ENCODE measurements at regions not wholly inside any gene's neighbourhood (a gene's known extent, or its start where the extent isn't known, plus 50 kb on each side); places are given as distances from the start of the nearest gene placed in this dataset.

GRCh38 chr4:27577951-27578350 is 717.3 kb downstream of the STIM2 start:
- no peak overlapping the region for H3K4me3 ChIP-seq (ENCODE audit: low read depth in 1 of 2, low read length in 2 of 2)
- H3K27me3 ChIP-seq (ENCODE audit: control insufficient read depth in 1 of 2, insufficient read depth in 2 of 2, low read length in 2 of 2) = no peaks in the 10 kb centered on the region
- no peak overlapping the region for H3K27ac ChIP-seq (ENCODE audit: low read depth, low read length)
- no peak overlapping the region for H3K9ac ChIP-seq (ENCODE audit: low read depth in 1 of 2, low read length in 2 of 2)
- no peaks in the 10 kb centered on the region for H3K36me3 ChIP-seq (ENCODE audit: control insufficient read depth in 1 of 2, insufficient read depth in 2 of 2, low read length in 2 of 2)
- no peaks in the 10 kb centered on the region for H3K9me3 ChIP-seq (ENCODE audit: control insufficient read depth in 1 of 2, low read length in 2 of 2)
- no peaks in the 10 kb centered on the region for H3K4me1 ChIP-seq (ENCODE audit: control insufficient read depth in 1 of 2, insufficient read depth in 2 of 2, low read length in 2 of 2)

GRCh38 chr4:27592738-27593137 is 732.1 kb downstream of the STIM2 start:
- Histone ChIP-seq H3K9ac (ENCODE audit: low read depth in 1 of 2, low read length in 2 of 2) (no peak overlapping the region), H3K4me3 (ENCODE audit: low read depth in 1 of 2, low read length in 2 of 2) (no peak overlapping the region), H3K4me1 (ENCODE audit: control insufficient read depth in 1 of 2, insufficient read depth in 2 of 2, low read length in 2 of 2) (peaks cover 0 to 7% of the 10 kb centered on the region in 2 donors), H3K36me3 (ENCODE audit: control insufficient read depth in 1 of 2, insufficient read depth in 2 of 2, low read length in 2 of 2) (no peaks in the 10 kb centered on the region), H3K27me3 (ENCODE audit: control insufficient read depth in 1 of 2, insufficient read depth in 2 of 2, low read length in 2 of 2) (no peaks in the 10 kb centered on the region), H3K27ac (ENCODE audit: low read depth, low read length) (no peak overlapping the region), H3K9me3 (ENCODE audit: control insufficient read depth in 1 of 2, low read length in 2 of 2) (no peaks in the 10 kb centered on the region)

GRCh38 chr4:27594922-27595321 is 734.3 kb downstream of the STIM2 start:
- peaks cover 0 to 7% of the 10 kb centered on the region in 2 donors for H3K4me1 ChIP-seq (ENCODE audit: control insufficient read depth in 1 of 2, insufficient read depth in 2 of 2, low read length in 2 of 2)
- no peak overlapping the region for H3K4me3 ChIP-seq (ENCODE audit: low read depth in 1 of 2, low read length in 2 of 2)
- no peak overlapping the region for H3K27ac ChIP-seq (ENCODE audit: low read depth, low read length)
- H3K27me3 ChIP-seq (ENCODE audit: control insufficient read depth in 1 of 2, insufficient read depth in 2 of 2, low read length in 2 of 2) = no peaks in the 10 kb centered on the region
- no peaks in the 10 kb centered on the region for H3K9me3 ChIP-seq (ENCODE audit: control insufficient read depth in 1 of 2, low read length in 2 of 2)
- no peak overlapping the region for H3K9ac ChIP-seq (ENCODE audit: low read depth in 1 of 2, low read length in 2 of 2)
- H3K36me3 ChIP-seq (ENCODE audit: control insufficient read depth in 1 of 2, insufficient read depth in 2 of 2, low read length in 2 of 2) = no peaks in the 10 kb centered on the region

GRCh38 chr4:27595571-27596360 is 735.1 kb downstream of the STIM2 start:
- H3K36me3 ChIP-seq (ENCODE audit: control insufficient read depth in 1 of 2, insufficient read depth in 2 of 2, low read length in 2 of 2) = no peaks in the 10 kb centered on the region
- H3K9me3 ChIP-seq (ENCODE audit: control insufficient read depth in 1 of 2, low read length in 2 of 2) = no peaks in the 10 kb centered on the region
- no peak overlapping the region for H3K4me3 ChIP-seq (ENCODE audit: low read depth in 1 of 2, low read length in 2 of 2)
- H3K9ac ChIP-seq (ENCODE audit: low read depth in 1 of 2, low read length in 2 of 2) = no peak overlapping the region
- peaks cover 0 to 7% of the 10 kb centered on the region in 2 donors for H3K4me1 ChIP-seq (ENCODE audit: control insufficient read depth in 1 of 2, insufficient read depth in 2 of 2, low read length in 2 of 2)
- no peak overlapping the region for H3K27ac ChIP-seq (ENCODE audit: low read depth, low read length)
- no peaks in the 10 kb centered on the region for H3K27me3 ChIP-seq (ENCODE audit: control insufficient read depth in 1 of 2, insufficient read depth in 2 of 2, low read length in 2 of 2)

GRCh38 chr4:27602172-27602571 is 741.5 kb downstream of the STIM2 start:
- Histone ChIP-seq H3K4me1 (ENCODE audit: control insufficient read depth in 1 of 2, insufficient read depth in 2 of 2, low read length in 2 of 2) (no peaks in the 10 kb centered on the region), H3K4me3 (ENCODE audit: low read depth in 1 of 2, low read length in 2 of 2) (no peak overlapping the region), H3K36me3 (ENCODE audit: control insufficient read depth in 1 of 2, insufficient read depth in 2 of 2, low read length in 2 of 2) (no peaks in the 10 kb centered on the region), H3K9me3 (ENCODE audit: control insufficient read depth in 1 of 2, low read length in 2 of 2) (no peaks in the 10 kb centered on the region), H3K27ac (ENCODE audit: low read depth, low read length) (no peak overlapping the region), H3K27me3 (ENCODE audit: control insufficient read depth in 1 of 2, insufficient read depth in 2 of 2, low read length in 2 of 2) (no peaks in the 10 kb centered on the region), H3K9ac (ENCODE audit: low read depth in 1 of 2, low read length in 2 of 2) (no peak overlapping the region)

- Histone ChIP-seq H3K27ac (ENCODE audit: low read depth, low read length) (no peak overlapping the region), H3K9me3 (ENCODE audit: control insufficient read depth in 1 of 2, low read length in 2 of 2) (no peaks in the 10 kb centered on the region), H3K27me3 (ENCODE audit: control insufficient read depth in 1 of 2, insufficient read depth in 2 of 2, low read length in 2 of 2) (no peaks in the 10 kb centered on the region), H3K4me3 (ENCODE audit: low read depth in 1 of 2, low read length in 2 of 2) (no peak overlapping the region), H3K9ac (ENCODE audit: low read depth in 1 of 2, low read length in 2 of 2) (no peak overlapping the region), H3K36me3 (ENCODE audit: control insufficient read depth in 1 of 2, insufficient read depth in 2 of 2, low read length in 2 of 2) (no peaks in the 10 kb centered on the region), H3K4me1 (ENCODE audit: control insufficient read depth in 1 of 2, insufficient read depth in 2 of 2, low read length in 2 of 2) (no peaks in the 10 kb centered on the region)
These were observed 744.1 kb downstream of the STIM2 start for GRCh38 chr4:27604692-27605091.

- no peaks in the 10 kb centered on the region for H3K4me1 ChIP-seq (ENCODE audit: control insufficient read depth in 1 of 2, insufficient read depth in 2 of 2, low read length in 2 of 2)
- no peaks in the 10 kb centered on the region for H3K9me3 ChIP-seq (ENCODE audit: control insufficient read depth in 1 of 2, low read length in 2 of 2)
- H3K27ac ChIP-seq (ENCODE audit: low read depth, low read length) = no peak overlapping the region
- H3K4me3 ChIP-seq (ENCODE audit: low read depth in 1 of 2, low read length in 2 of 2) = no peak overlapping the region
- H3K27me3 ChIP-seq (ENCODE audit: control insufficient read depth in 1 of 2, insufficient read depth in 2 of 2, low read length in 2 of 2) = no peaks in the 10 kb centered on the region
- no peaks in the 10 kb centered on the region for H3K36me3 ChIP-seq (ENCODE audit: control insufficient read depth in 1 of 2, insufficient read depth in 2 of 2, low read length in 2 of 2)
- no peak overlapping the region for H3K9ac ChIP-seq (ENCODE audit: low read depth in 1 of 2, low read length in 2 of 2)
These were observed 755.5 kb downstream of the STIM2 start for GRCh38 chr4:27616166-27616565.

GRCh38 chr4:27619435-27619834 is 758.8 kb downstream of the STIM2 start:
- Histone ChIP-seq H3K4me1 (ENCODE audit: control insufficient read depth in 1 of 2, insufficient read depth in 2 of 2, low read length in 2 of 2) (no peaks in the 10 kb centered on the region), H3K9me3 (ENCODE audit: control insufficient read depth in 1 of 2, low read length in 2 of 2) (no peaks in the 10 kb centered on the region), H3K36me3 (ENCODE audit: control insufficient read depth in 1 of 2, insufficient read depth in 2 of 2, low read length in 2 of 2) (no peaks in the 10 kb centered on the region), H3K27ac (ENCODE audit: low read depth, low read length) (no peak overlapping the region), H3K4me3 (ENCODE audit: low read depth in 1 of 2, low read length in 2 of 2) (no peak overlapping the region), H3K9ac (ENCODE audit: low read depth in 1 of 2, low read length in 2 of 2) (no peak overlapping the region), H3K27me3 (ENCODE audit: control insufficient read depth in 1 of 2, insufficient read depth in 2 of 2, low read length in 2 of 2) (no peaks in the 10 kb centered on the region)

GRCh38 chr4:27620886-27621285 is 760.2 kb downstream of the STIM2 start:
- Histone ChIP-seq H3K27ac (ENCODE audit: low read depth, low read length) (no peak overlapping the region), H3K27me3 (ENCODE audit: control insufficient read depth in 1 of 2, insufficient read depth in 2 of 2, low read length in 2 of 2) (no peaks in the 10 kb centered on the region), H3K36me3 (ENCODE audit: control insufficient read depth in 1 of 2, insufficient read depth in 2 of 2, low read length in 2 of 2) (no peaks in the 10 kb centered on the region), H3K9ac (ENCODE audit: low read depth in 1 of 2, low read length in 2 of 2) (no peak overlapping the region), H3K9me3 (ENCODE audit: control insufficient read depth in 1 of 2, low read length in 2 of 2) (no peaks in the 10 kb centered on the region), H3K4me3 (ENCODE audit: low read depth in 1 of 2, low read length in 2 of 2) (no peak overlapping the region), H3K4me1 (ENCODE audit: control insufficient read depth in 1 of 2, insufficient read depth in 2 of 2, low read length in 2 of 2) (no peaks in the 10 kb centered on the region)

- Histone ChIP-seq H3K4me1 (ENCODE audit: control insufficient read depth in 1 of 2, insufficient read depth in 2 of 2, low read length in 2 of 2) (no peaks in the 10 kb centered on the region), H3K9me3 (ENCODE audit: control insufficient read depth in 1 of 2, low read length in 2 of 2) (no peaks in the 10 kb centered on the region), H3K36me3 (ENCODE audit: control insufficient read depth in 1 of 2, insufficient read depth in 2 of 2, low read length in 2 of 2) (no peaks in the 10 kb centered on the region), H3K4me3 (ENCODE audit: low read depth in 1 of 2, low read length in 2 of 2) (no peak overlapping the region), H3K9ac (ENCODE audit: low read depth in 1 of 2, low read length in 2 of 2) (no peak overlapping the region), H3K27me3 (ENCODE audit: control insufficient read depth in 1 of 2, insufficient read depth in 2 of 2, low read length in 2 of 2) (no peaks in the 10 kb centered on the region), H3K27ac (ENCODE audit: low read depth, low read length) (no peak overlapping the region)
These were observed 764.1 kb downstream of the STIM2 start for GRCh38 chr4:27624749-27625148.

All from duodenal mucosa (tissue), 2 donors.